ENCODE measurements at regions not wholly inside any gene's neighbourhood (a gene's known extent, or its start where the extent isn't known, plus 50 kb on each side); places are given as distances from the start of the nearest gene placed in this dataset.

- TF ChIP-seq CTCF (conservative IDR thresholded peaks at IDR 0.05; ENCODE audit: low read depth, low read length) = no peak
- TF ChIP-seq EZH2 (IDR thresholded peaks at IDR 0.05; ENCODE audit: low read length, unreplicated experiment) = no peak
- TF ChIP-seq EZH2phosphoT487 (IDR thresholded peaks at IDR 0.05; ENCODE audit: borderline replicate concordance, low read length) = no peak
Measured at GRCh38 chr17:72226322-72226721, 105.5 kb downstream of the SOX9 start.

Data from PC-3 (cell line).